ENCODE measurements at regions not wholly inside any gene's neighbourhood (a gene's known extent, or its start where the extent isn't known, plus 50 kb on each side); places are given as distances from the start of the nearest gene placed in this dataset.

GRCh38 chr9:81532251-81532650, 157.1 kb downstream of the TLE1 start:
- DNase-seq (ENCODE audit: low spot score in 2 of 2) (no peak), FAIRE-seq (no peak)

GRCh38 chr9:81531511-81531910, 157.8 kb downstream of the TLE1 start:
- DNase-seq (ENCODE audit: low spot score in 2 of 2) (no peak), FAIRE-seq (no peak)

- FAIRE-seq (no peak), DNase-seq (ENCODE audit: low spot score in 2 of 2) (no peak)
Observed at GRCh38 chr9:81530846-81531245, 158.5 kb downstream of the TLE1 start.

- DNase-seq (ENCODE audit: low spot score in 2 of 2) (no peak), FAIRE-seq (no peak)
Observed at GRCh38 chr9:81530310-81530810, 159.0 kb downstream of the TLE1 start.

- DNase-seq (ENCODE audit: low spot score in 2 of 2) (no peak), FAIRE-seq (no peak)
Observed at GRCh38 chr9:81529556-81530193, 159.7 kb downstream of the TLE1 start.

GRCh38 chr9:81526587-81526986, 162.8 kb downstream of the TLE1 start:
- FAIRE-seq (no peak), DNase-seq (ENCODE audit: low spot score in 2 of 2) (no peak)

GRCh38 chr9:81522716-81523551, 166.4 kb downstream of the TLE1 start:
- DNase-seq (ENCODE audit: low spot score in 2 of 2) (peak; percentile 17 to 51), FAIRE-seq (no peak)

- DNase-seq (ENCODE audit: low spot score in 2 of 2) = no peak
- FAIRE-seq = no peak
Observed at GRCh38 chr9:81521892-81522291, 167.5 kb downstream of the TLE1 start.

- FAIRE-seq (no peak), DNase-seq (ENCODE audit: low spot score in 2 of 2) (no peak)
Observed at GRCh38 chr9:81519816-81520495, 169.4 kb downstream of the TLE1 start.

- FAIRE-seq (no peak), DNase-seq (ENCODE audit: low spot score in 2 of 2) (no peak)
Observed at GRCh38 chr9:81517954-81518353, 171.4 kb downstream of the TLE1 start.

GRCh38 chr9:81513059-81513458, 176.3 kb downstream of the TLE1 start:
- DNase-seq (ENCODE audit: low spot score in 2 of 2) (no peak), FAIRE-seq (no peak)

- FAIRE-seq (no peak), DNase-seq (ENCODE audit: low spot score in 2 of 2) (no peak)
Observed at GRCh38 chr9:81512641-81513040, 176.7 kb downstream of the TLE1 start.

GRCh38 chr9:81508476-81508875, 180.9 kb downstream of the TLE1 start:
- no peak for FAIRE-seq
- no peak for DNase-seq (ENCODE audit: low spot score in 2 of 2)

GRCh38 chr9:81506941-81507864, 182.1 kb downstream of the TLE1 start:
- no peak for DNase-seq (ENCODE audit: low spot score in 2 of 2)
- no peak for FAIRE-seq

- no peak for FAIRE-seq
- DNase-seq (ENCODE audit: low spot score in 2 of 2) = no peak
Observed at GRCh38 chr9:81499594-81499993, 189.8 kb downstream of the TLE1 start.

- DNase-seq (ENCODE audit: low spot score in 2 of 2) = no peak
- FAIRE-seq = no peak
Observed at GRCh38 chr9:81499021-81499454, 190.3 kb downstream of the TLE1 start.

GRCh38 chr9:81498576-81498975, 190.8 kb downstream of the TLE1 start:
- FAIRE-seq = no peak
- DNase-seq (ENCODE audit: low spot score in 2 of 2) = no peak

GRCh38 chr9:81497091-81497490, 192.3 kb downstream of the TLE1 start:
- DNase-seq (ENCODE audit: low spot score in 2 of 2) = no peak
- no peak for FAIRE-seq

- no peak for FAIRE-seq
- no peak for DNase-seq (ENCODE audit: low spot score in 2 of 2)
Observed at GRCh38 chr9:81492710-81493447, 196.5 kb downstream of the TLE1 start.

All from frontal cortex (tissue), 3 donors.